GM19023 (cell line): ENCODE measurements at regions not wholly inside any gene's neighbourhood (a gene's known extent, or its start where the extent isn't known, plus 50 kb on each side); places are given as distances from the start of the nearest gene placed in this dataset.

Source experiments
- ATAC-seq: cut with Tn5 transposase; IDR thresholded peaks from one replicate; pipeline ENCODE4 v1.9.1; 2021; ENCODE audit warnings: mild to moderate bottlenecking, moderate library complexity; ENCODE audit not compliant: unreplicated experiment

- no peak for ATAC-seq
Measured at GRCh38 chr12:58513301-58513834, 406.9 kb downstream of the LRIG3 start.

GRCh38 chr12:58513852-58514251 is 406.5 kb downstream of the LRIG3 start:
- no peak for ATAC-seq

- ATAC-seq = no peak
Measured at GRCh38 chr12:58519839-58520238, 400.5 kb downstream of the LRIG3 start.

- no peak for ATAC-seq
Measured at GRCh38 chr12:58521152-58521551, 399.2 kb downstream of the LRIG3 start.

GRCh38 chr12:58521796-58522195 is 398.5 kb downstream of the LRIG3 start:
- no peak for ATAC-seq

- ATAC-seq = no peak
Measured at GRCh38 chr12:58523360-58523759, 396.9 kb downstream of the LRIG3 start.

- ATAC-seq = no peak
Measured at GRCh38 chr12:58528271-58528670, 392.0 kb downstream of the LRIG3 start.

- no peak for ATAC-seq
Measured at GRCh38 chr12:58529114-58529665, 391.1 kb downstream of the LRIG3 start.

- no peak for ATAC-seq
Measured at GRCh38 chr12:58529897-58530741, 390.2 kb downstream of the LRIG3 start.

- no peak for ATAC-seq
Measured at GRCh38 chr12:58530742-58531062, 389.6 kb downstream of the LRIG3 start.

GRCh38 chr12:58532855-58533608 is 387.3 kb downstream of the LRIG3 start:
- ATAC-seq = no peak

- ATAC-seq = no peak
Measured at GRCh38 chr12:58533652-58534051, 386.7 kb downstream of the LRIG3 start.

- no peak for ATAC-seq
Measured at GRCh38 chr12:58537278-58537677, 383.0 kb downstream of the LRIG3 start.

- no peak for ATAC-seq
Measured at GRCh38 chr12:58539295-58539694, 381.0 kb downstream of the LRIG3 start.

GRCh38 chr12:58540480-58541299 is 379.6 kb downstream of the LRIG3 start:
- ATAC-seq = no peak

GRCh38 chr12:58541300-58541690 is 379.0 kb downstream of the LRIG3 start:
- ATAC-seq = no peak

GRCh38 chr12:58544281-58544680 is 376.0 kb downstream of the LRIG3 start:
- ATAC-seq = no peak

- no peak for ATAC-seq
Measured at GRCh38 chr12:58547217-58547616, 373.1 kb downstream of the LRIG3 start.

- ATAC-seq = no peak
Measured at GRCh38 chr12:58548801-58549200, 371.5 kb downstream of the LRIG3 start.

- no peak for ATAC-seq
Measured at GRCh38 chr12:58554522-58555157, 365.7 kb downstream of the LRIG3 start.
